ENCODE measurements at regions not wholly inside any gene's neighbourhood (a gene's known extent, or its start where the extent isn't known, plus 50 kb on each side); places are given as distances from the start of the nearest gene placed in this dataset.

- Mint-ChIP-seq H3K27me3 (ENCODE audit: insufficient read depth) (peaks cover 2% of the 10 kb centered on the region; the same call in 1 of the 2 replicates), H3K9me3 (no peaks in the 10 kb centered on the region), H3K4me1 (ENCODE audit: low read depth) (peaks cover 9% of the 10 kb centered on the region; the same call in 1 of the 2 replicates), H3K27ac (no peak overlapping the region), H3K36me3 (ENCODE audit: low read depth) (no peaks in the 10 kb centered on the region), H3K4me3 (no peak overlapping the region)
- TF ChIP-seq CTCF (IDR thresholded peaks at IDR 0.05) = no peak
- DNase-seq = no peak
These were observed 329.1 kb downstream of the USP25 start for GRCh38 chr21:16058896-16059295.

- H3K4me3 Mint-ChIP-seq = no peak overlapping the region
- H3K27me3 Mint-ChIP-seq (ENCODE audit: insufficient read depth) = peaks cover 2% of the 10 kb centered on the region; the same call in 1 of the 2 replicates
- no peak for DNase-seq
- no peak for TF ChIP-seq CTCF (IDR thresholded peaks at IDR 0.05)
- H3K9me3 Mint-ChIP-seq = no peaks in the 10 kb centered on the region
- no peak overlapping the region for H3K27ac Mint-ChIP-seq
- peaks cover 9% of the 10 kb centered on the region; the same call in 1 of the 2 replicates for H3K4me1 Mint-ChIP-seq (ENCODE audit: low read depth)
- H3K36me3 Mint-ChIP-seq (ENCODE audit: low read depth) = no peaks in the 10 kb centered on the region
These were observed 330.2 kb downstream of the USP25 start for GRCh38 chr21:16059981-16060380.

GRCh38 chr21:16061194-16061593, 331.4 kb downstream of the USP25 start:
- Mint-ChIP-seq H3K36me3 (ENCODE audit: low read depth) (no peaks in the 10 kb centered on the region), H3K27me3 (ENCODE audit: insufficient read depth) (peaks cover 2% of the 10 kb centered on the region; the same call in 1 of the 2 replicates), H3K4me3 (no peak overlapping the region), H3K4me1 (ENCODE audit: low read depth) (peaks cover 9% of the 10 kb centered on the region; the same call in 1 of the 2 replicates), H3K27ac (no peak overlapping the region), H3K9me3 (no peaks in the 10 kb centered on the region)
- no peak for DNase-seq
- no peak for TF ChIP-seq CTCF (IDR thresholded peaks at IDR 0.05)

GRCh38 chr21:16069178-16070112, 339.7 kb downstream of the USP25 start:
- no peaks in the 10 kb centered on the region for H3K9me3 Mint-ChIP-seq
- peaks cover 37% of the 10 kb centered on the region for H3K4me1 Mint-ChIP-seq (ENCODE audit: low read depth)
- H3K27ac Mint-ChIP-seq = no peak overlapping the region
- no peak overlapping the region for H3K4me3 Mint-ChIP-seq
- H3K36me3 Mint-ChIP-seq (ENCODE audit: low read depth) = no peaks in the 10 kb centered on the region
- H3K27me3 Mint-ChIP-seq (ENCODE audit: insufficient read depth) = no peaks in the 10 kb centered on the region; the same call in 1 of the 2 replicates
- no peak for TF ChIP-seq CTCF (IDR thresholded peaks at IDR 0.05)
- no peak for DNase-seq

GRCh38 chr21:16070207-16070651, 340.4 kb downstream of the USP25 start:
- peak; percentile 22 for DNase-seq
- H3K9me3 Mint-ChIP-seq = no peaks in the 10 kb centered on the region
- peak; percentile 67 for TF ChIP-seq CTCF (IDR thresholded peaks at IDR 0.05)
- H3K27me3 Mint-ChIP-seq (ENCODE audit: insufficient read depth) = no peaks in the 10 kb centered on the region; the same call in 1 of the 2 replicates
- H3K36me3 Mint-ChIP-seq (ENCODE audit: low read depth) = no peaks in the 10 kb centered on the region
- H3K27ac Mint-ChIP-seq = no peak overlapping the region
- peaks cover 37% of the 10 kb centered on the region for H3K4me1 Mint-ChIP-seq (ENCODE audit: low read depth)
- H3K4me3 Mint-ChIP-seq = peak overlapping the region; percentile 89

Data from HFFc6 (cell line).